ENCODE measurements at regions not wholly inside any gene's neighbourhood (a gene's known extent, or its start where the extent isn't known, plus 50 kb on each side); places are given as distances from the start of the nearest gene placed in this dataset.
A peak's percentile ranks its signal among the peaks of the same experiment; 100 is the strongest.

DNA sequence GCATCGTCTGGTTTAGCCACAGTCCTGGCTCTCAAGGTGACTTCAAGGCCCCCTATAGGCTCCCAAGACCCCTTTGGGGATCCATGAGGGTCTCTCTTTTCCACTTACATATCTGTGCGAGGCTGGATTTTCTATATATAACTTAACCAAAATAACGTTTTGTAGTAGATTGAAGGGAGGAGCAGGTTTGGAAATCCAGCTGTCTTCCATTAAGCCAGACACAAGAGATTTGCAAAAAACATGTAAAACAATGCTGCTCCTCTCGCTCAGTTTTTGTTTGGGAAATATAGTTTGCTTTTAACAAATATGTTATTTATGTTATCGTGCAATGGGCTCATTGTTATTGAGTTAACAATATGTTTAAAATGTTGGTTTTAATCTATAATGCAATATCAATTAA, 811.2 kb downstream of the TYW1 start:
- no peak for DNase-seq (ENCODE audit: extremely low read depth, low read depth)

DNA sequence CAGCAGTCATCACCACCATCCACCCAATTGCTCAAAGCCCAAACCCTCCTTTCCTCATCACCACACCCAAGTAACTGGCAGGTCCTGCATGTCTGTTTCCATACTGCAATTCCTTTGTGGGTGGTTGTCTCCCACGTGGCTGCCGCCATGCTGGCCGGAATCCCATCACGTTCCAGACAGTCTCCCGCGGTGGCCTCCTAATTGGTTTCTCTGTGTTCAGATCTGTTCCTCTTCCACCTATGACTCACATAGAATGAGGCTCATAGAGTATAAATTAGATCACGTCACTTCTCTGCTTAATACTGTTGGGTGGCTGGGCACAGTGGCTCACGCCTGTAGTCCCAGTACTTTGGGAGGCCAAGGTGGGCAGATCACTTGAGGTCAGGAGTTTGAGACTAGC, 813.0 kb downstream of the TYW1 start:
- DNase-seq (ENCODE audit: extremely low read depth, low read depth) = no peak

DNA sequence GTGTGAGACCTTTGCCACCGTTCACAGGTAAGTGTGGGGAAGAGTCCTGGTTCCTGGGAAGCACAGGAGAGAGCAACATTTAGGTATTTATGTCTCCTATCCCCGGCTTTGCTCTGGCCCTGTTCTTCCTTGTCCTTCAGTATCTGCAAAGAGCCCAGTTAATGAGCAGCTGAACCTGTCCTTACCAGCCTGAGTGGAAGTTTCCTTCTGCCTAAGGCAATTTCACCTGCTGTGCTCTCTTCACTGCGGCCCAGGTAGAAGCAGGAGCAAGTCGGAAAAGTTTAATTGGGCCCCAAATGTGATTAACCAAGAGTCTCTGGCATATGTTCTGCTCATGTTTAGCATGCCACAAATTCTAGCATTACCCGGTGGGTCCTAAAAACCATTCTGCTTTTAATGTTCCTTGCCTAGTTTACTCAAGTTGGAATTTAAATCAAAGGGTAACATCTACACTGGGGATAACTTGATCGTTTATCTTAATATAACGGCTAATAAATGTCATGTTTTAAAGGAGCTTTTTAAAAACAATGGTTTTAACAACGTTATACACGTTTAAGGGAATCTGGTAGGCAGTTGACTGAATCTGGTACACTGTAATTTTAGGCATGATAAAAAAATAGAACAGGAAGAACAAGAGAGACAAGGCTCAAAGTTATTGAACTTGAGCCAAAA, 817.1 kb downstream of the TYW1 start:
- DNase-seq (ENCODE audit: extremely low read depth, low read depth) = no peak

DNA sequence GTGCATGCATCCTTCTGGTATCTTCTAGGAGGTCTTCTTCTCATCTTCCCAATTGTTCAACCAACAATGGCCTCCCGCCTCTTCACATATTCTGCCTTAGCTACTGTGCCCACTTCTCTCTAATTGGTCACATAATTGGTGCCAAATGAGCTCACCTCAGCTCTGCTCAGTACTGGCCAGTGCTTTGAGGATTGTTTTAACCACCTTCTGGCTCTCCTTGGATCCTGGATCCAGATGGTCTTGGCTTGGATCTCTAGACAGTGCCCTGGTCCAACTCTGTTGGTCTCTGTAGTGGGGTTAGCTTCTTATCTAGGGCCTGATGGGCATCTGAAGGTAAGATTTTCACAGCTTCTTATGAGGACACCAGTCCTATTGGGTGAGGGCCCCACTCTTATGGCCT, 820.8 kb downstream of the TYW1 start:
- DNase-seq (ENCODE audit: extremely low read depth, low read depth) = no peak

DNA sequence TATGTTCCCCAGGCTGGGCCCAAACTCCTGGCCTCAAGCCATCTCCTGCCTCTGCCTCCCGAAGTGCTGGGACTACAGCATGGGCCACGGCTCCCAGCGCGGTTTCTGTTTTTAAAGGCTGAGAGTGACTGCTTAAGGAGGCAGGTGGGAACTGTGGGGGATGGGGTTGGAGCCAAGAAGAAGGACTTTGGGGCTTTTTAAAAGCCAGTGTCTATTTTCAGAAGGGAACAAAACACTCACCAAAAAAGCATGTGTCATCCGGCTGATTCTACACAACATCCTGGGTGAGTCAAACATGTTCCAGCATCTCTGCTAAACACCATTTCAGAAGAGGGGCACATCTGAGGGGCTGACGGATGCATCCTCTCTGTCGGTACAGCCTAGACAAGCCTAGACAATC, 824.5 kb downstream of the TYW1 start:
- no peak for DNase-seq (ENCODE audit: extremely low read depth, low read depth)

DNA sequence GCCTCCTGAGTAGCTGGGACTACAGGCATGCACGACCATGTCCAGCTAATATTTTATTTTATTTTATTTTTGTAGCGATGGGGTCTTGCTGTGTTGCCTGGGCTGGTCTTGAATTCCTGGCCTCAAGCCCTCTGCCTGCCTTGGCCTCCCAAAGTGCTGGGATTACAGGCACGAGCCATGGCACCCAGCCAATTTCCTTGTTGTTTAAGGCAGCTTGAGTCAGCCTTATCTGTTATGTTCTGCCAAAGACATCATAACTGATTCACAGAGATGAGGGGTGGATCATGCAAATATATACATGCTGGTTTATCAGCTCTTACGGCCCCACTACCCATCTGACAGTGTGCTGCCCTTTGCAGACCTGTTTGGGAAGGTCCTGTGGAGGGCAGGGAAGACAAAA, 826.7 kb downstream of the TYW1 start:
- no peak for DNase-seq (ENCODE audit: extremely low read depth, low read depth)

DNA sequence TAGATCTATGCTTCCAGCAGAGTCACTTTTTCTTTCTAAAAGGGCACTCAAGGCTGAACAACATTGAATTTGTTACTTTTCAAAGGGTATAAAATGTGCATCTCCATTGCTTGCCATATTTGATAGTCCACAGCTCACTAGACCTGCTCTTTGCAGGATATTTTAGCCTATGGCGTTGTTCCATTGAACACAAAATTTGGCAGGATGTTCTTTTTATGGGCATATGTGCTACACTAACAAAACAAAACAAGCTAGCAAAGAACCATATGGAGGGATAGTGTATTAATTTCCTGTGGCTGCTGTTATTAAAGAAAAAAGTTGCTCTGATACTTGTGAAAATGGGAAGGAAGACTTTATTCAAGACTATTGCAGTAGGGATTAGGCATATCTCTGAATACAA, 828.7 kb downstream of the TYW1 start:
- DNase-seq (ENCODE audit: extremely low read depth, low read depth) = no peak

DNA sequence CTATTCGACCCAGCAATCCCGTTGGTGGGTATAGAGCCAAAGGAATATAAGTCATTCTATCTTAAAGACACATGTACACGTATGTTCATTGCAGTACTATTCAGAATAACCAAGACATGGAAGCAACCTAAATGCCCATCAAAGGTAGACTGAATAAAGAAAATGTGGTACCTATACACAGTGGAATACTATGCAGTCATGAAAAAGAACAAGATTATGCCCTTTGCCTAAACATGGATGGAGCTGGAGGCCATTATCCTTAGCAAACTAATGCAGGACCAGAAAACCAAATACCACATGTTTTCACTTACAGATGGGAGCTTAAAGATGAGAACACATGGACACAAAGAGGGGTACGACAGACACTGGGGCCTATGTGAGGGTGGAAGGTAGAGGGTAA, 845.3 kb downstream of the TYW1 start:
- DNase-seq (ENCODE audit: extremely low read depth, low read depth) = no peak

DNA sequence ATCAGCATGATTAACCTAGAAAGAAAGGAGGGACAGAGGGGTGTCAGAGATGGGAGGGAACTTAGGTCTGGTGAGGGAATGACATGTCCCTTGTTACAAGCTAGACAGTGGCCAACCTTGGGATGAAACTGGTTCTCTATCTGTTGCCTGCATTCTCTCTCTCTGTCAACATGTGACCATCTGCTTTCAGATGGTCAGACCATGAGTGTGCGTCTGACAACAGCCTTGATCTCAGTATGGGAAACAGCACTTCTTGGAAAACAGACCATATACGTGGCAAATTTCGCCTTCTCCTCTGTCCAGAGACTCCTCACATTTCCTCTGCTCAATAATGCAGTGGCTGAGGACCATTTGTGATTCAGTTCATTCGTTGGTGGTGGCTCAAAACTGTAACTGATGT, 845.9 kb downstream of the TYW1 start:
- DNase-seq (ENCODE audit: extremely low read depth, low read depth) = no peak

DNA sequence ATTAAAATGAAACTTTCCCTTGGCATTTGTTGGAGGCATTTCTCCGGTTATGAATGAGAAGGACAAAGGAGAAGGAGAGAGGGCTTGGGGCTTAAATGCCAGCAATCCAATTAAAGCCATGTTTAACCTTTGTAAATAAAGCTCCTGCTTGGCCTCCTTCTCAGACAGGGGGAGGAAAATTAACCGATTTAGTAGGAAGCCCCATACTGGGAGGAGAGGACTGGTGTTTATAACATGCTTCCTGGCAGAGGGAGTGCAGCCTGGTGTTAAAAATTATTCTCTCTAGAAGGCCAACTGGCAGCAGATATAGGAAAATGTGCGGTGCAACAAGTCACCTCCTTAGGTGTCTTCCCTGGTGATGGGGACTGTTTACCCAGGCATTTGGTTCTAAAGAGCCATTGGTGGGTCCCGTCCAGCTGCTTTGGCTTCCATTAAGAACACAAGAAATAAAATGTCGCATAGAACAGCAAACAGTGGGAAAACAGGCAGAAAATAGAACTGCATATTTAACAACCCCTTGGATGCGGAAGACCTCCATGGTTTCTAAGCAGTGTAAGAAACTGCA, 846.5 kb downstream of the TYW1 start:
- no peak for DNase-seq (ENCODE audit: extremely low read depth, low read depth)

DNA sequence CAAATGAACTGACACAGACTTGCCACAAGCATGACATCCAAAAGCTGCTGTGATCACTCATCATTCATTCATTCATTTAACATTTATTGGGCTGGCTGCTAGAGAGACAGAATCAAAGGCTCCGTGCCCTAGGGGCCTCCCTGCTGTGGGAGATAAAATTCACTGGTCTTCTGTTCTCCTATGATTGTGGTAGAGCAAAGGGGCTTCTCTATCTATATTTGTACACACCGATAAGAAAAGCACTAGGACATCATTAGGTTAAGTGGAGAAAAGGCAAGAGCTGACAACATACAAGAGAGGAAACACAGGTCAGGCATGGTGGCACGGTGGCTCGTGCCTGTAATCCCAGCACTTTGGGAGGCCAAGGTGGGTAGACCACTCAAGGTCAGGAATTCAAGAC, 847.0 kb downstream of the TYW1 start:
- DNase-seq (ENCODE audit: extremely low read depth, low read depth) = no peak

DNA sequence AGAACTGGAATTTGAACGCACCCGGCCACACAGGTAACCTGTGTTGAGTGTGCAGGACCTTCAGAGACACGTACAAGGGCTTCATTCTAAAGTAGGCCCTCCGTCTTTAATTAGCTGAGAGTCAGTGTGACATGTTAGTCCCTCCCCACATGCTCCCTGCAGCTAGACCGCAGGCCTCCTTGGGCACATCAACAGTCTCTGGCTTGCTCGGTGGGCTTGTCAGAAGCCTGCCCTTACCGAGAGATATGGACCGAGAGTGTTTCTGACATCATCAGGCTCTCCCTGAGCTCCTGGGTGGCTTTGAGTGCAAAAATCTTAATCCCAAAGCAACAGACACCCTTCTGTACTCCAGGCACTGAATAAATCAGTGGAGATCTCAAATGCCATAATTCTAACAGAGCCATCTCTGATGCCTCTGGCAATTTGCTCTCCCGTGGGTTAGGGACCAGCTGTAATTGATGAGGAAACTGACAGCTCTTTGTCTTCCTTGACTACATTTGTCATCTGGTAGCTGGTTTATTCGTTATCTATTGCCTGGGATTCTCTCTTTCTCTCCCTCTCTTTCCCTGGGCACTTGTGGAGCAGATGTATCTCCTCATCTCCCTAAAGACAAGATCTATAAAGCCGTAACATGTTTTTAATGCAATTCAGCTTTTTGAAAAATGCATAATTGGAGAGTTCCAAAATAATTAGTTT, 850.6 kb downstream of the TYW1 start:
- no peak for DNase-seq (ENCODE audit: extremely low read depth, low read depth)

DNA sequence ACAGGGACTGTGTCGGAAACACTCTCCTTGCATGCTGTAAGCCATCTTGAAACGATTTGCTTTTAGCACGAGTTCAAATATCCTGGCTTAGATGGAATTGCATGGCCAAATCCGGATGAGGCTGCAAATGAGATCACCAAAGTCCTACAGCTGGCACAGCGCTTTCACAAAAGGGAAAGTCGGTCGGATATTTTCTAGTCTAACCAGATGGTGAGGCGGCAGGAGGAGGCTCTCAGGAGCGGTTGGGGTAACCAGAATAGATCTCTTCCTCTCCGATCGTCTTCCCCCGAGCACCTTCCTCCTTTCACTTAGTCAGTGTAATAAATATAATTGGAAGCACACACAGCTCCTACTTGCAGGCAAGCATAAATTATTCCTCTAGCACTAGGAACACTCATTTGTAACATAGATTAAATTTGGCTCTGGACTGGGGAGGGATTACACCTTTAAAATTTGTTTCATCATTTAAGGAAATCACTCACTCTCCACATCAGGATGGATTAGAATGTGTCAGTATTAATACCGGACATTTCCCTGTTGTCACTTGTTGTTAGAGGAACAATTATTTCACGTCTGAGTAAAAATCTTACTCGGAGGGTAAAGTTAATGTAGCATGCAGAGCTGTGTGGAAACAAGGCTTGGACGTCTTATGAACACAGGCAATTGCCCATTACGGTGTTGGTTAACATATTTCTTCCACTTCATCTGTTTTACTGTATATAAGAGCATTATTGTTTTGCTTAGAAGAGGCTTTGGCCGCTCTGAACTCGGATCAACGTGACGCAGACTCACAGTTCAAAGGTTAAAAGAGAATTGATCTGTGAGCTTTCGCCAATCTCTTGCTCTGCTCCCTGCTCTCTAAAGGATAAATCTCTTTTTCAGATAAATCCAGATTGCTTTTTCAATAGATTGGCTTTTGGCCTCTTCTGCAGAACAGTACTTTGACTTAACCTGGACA, 857.9 kb downstream of the TYW1 start:
- DNase-seq (ENCODE audit: extremely low read depth, low read depth) = no peak

DNA sequence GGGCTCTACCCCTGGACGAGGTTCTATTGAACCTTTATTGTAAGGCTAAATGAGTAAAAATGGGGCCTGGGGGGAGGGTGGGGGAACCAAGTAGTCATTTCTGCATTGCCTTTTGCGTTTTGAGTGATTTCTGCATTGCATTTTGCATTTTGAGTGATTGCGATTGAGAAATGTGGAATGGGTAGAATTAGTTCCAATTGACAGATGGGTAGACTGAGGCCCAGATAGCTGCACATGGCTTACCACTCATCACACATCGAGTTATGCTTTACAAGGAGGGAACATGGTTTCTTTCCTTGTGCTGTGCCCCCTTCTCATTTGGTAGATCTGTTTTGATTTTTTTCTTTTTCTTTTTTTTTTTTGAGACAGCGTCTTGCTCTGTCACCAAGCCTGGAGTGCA, 858.7 kb downstream of the TYW1 start:
- DNase-seq (ENCODE audit: extremely low read depth, low read depth) = no peak

DNA sequence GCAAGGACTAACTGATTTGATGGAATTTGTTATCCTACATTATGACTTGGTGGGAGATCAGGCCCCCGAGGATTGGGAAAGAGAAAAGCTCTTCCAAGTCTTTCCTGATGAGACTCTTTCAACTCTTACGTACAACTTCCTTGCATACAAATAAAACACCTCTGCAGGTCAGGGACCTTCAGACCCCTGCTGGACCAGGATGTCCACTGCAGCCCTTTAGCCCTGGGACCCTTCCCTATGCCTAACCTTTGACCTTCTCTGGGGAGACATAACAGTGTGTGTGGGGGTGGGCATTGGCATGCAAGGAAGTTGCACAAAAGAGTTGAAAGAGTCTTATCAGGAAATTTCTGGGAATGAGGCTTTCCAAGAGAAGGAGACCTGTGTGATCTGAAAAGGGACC, 859.4 kb downstream of the TYW1 start:
- no peak for DNase-seq (ENCODE audit: extremely low read depth, low read depth)

DNA sequence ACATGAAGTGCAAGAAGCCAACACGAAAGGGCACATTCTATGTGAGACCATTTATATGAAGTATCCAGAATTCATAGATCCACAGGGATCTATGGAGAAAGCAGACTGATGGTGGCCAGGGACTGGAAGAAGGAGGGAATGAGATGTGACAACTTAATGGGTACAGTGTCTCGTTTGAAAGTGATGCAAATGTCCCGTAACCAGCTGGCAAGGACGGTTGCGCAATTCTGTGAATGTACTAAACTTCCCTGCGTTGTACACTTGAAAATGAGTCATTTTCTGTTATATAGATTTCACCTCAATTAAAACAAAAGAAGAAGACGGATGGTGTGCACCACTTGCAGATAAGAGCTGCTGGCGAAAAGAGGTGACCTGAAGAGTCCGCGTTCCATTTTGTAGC, 861.1 kb downstream of the TYW1 start:
- DNase-seq (ENCODE audit: extremely low read depth, low read depth) = peak; percentile 7

DNA sequence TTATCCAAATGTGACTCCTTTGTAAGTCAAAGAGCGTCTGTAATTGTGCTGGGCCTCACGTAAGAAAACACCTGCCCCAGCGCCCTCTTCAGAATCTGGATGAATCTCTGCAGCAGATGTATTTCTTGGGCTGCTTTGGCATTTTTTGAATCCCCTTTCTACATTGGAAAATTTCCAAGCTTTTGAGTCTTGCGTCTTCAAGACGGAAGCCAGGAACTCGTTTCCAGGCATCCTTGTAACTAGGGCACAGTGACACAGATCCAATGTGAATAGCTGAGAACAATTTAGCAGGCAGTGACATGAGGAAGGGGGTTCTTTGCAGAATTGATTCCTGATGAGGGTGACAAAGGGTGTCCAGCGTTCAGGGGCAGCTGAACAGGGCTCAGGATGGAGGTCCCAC, 862.3 kb downstream of the TYW1 start:
- DNase-seq (ENCODE audit: extremely low read depth, low read depth) = no peak

DNA sequence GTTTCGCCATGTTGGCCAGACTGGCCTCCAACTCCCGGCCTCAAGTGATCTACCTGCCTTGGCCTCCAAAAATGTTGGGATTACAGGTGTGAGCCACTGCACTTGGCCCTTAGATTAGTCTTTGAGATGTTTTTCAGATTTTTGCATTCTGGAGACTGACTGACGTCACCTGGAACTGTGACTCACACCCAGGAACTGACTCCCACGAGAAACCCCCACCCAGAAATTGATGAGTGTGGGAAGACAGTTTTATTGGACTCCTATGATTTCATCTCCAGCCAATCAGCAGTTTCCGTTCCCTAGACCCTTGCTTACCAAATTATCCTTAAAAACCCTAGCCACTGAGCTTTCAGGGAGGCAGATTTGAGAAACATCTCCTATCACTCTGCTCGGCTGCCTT, 867.3 kb downstream of the TYW1 start:
- DNase-seq (ENCODE audit: extremely low read depth, low read depth) = no peak

DNA sequence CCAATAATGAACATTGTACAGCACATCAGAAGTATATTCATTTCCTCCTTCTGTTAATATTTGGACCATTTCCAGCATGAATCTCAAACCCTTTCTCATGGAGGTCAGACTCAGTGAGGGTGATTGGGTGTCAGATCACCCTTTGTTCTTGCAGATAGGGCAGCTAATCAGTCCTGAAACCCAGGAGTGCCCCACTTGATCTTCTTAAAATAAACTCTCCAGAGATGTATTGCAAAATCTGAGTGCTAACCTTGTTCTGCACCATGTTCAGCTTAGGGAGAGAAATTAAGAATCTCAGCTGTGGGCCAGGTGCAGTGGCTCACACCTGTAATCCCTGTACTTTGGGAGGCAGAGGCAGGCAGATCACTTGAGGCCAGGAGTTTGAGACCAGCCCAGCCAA, 869.4 kb downstream of the TYW1 start:
- DNase-seq (ENCODE audit: extremely low read depth, low read depth) = no peak

DNA sequence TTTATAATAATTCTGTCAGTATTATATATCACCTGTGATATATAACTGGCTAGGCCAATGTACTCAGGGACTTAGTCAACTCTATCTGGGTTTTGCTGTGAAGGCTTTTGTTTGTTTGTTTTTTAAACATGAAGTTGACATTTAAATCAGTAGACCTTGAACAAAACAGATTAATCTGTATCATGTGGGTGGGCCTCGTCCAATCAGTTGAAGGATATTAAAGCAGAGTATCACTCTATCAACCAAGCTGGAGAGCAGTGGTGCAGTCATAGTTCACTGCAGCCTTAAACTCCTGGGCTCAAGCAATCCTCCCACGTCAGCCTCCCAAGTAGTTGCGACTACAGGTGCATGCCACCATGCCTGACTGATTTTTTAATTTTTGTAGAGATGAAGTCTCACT, 870.2 kb downstream of the TYW1 start:
- DNase-seq (ENCODE audit: extremely low read depth, low read depth) = no peak

DNA sequence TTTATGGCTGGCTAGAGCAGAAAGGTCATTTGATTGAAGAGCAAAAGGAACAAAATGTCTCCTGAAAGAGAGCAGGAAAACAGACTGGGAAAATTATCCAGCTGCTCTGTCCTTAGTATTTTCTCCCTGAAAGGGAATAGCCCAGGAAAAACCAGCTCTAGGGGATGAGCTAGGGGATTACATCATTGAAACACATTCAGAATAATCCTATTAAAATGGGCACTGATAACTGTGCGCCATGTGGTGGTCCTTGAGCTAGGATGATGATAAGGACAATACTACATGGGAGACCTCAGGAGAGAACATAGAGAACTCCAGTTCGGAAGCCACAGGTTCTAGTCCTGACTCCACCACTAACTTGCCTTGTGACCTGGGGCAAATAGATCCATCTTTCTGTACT, 873.8 kb downstream of the TYW1 start:
- DNase-seq (ENCODE audit: extremely low read depth, low read depth) = no peak

All from NCI-H460 (cell line).